Ovary (tissue), 7 donors: ENCODE measurements at regions not wholly inside any gene's neighbourhood (a gene's known extent, or its start where the extent isn't known, plus 50 kb on each side); places are given as distances from the start of the nearest gene placed in this dataset.

Experiments used
- DNase-seq, 5 donors: peaks; one replicate each; pipeline ENCODE4 v3.0.0-alpha.2; 2019 to 2020
- H3K27ac ChIP-seq, 2 donors: fragments of 200-600 bp; one replicate each; pipeline versions ENCODE4 v1.5.1 to v1.8.0; 2019 to 2022
- H3K27me3 ChIP-seq: fragments of 200-600 bp; one replicate; pipeline ENCODE4 v1.8.0; 2022
- H3K36me3 ChIP-seq: fragments of 200-600 bp; sonication (generic); one replicate; pipeline ENCODE4 v1.5.1; 2019
- H3K4me1 ChIP-seq: one replicate; pipeline ENCODE4 v1.8.1; 2013; ENCODE audit warnings: mild to moderate bottlenecking, moderate library complexity; ENCODE audit not compliant: insufficient read depth
- H3K4me3 ChIP-seq: fragments of 200-600 bp; sonication (generic); one replicate; pipeline ENCODE4 v1.5.1; 2017
- H3K9me3 ChIP-seq, 2 donors: fragments of 200-600 bp in 1 of 2; sonication (generic) in 1 of 2; one replicate each; pipeline versions ENCODE4 v1.5.1 to v1.8.1; 2013 to 2019; ENCODE audit warnings: mild to moderate bottlenecking in 1 of 2, moderate library complexity in 1 of 2
- EP300 ChIP-seq: sonication (generic); formaldehyde crosslinking; IDR thresholded peaks from one replicate; pipeline ENCODE4 v1.6.1; 2017; ENCODE audit warnings: antibody characterized with exemption
- POLR2A ChIP-seq: fragments of 450-650 bp; IDR thresholded peaks from one replicate; pipeline ENCODE4 v1.6.1; 2017; ENCODE audit warnings: antibody characterized with exemption, mild to moderate bottlenecking, moderate library complexity
- WGBS, 3 donors: extraction: QIAGEN DNeasy Blood & Tissue Kit in 1 of 3; methylation state at CpG; one replicate each; pipeline versions ENCODE4 v1.1.5 to v1.1.7; 2013 to 2017; 5-methylcytosine and 5-hydroxymethylcytosine counted together
- intact Hi-C, 4 donors: fragments of 100-400 bp; cut with DNase I; formaldehyde crosslinking; loops; one replicate each; pipeline versions ENCODE4 v1.11.0 to v1.15.1; 2022 to 2023
- TF ChIP-seq, protein P1 (sequence below), 3 donors: fragments of 450-650 bp in 2 of 3; fragments of 200-600 bp in 1 of 3; IDR thresholded peaks; one replicate each; pipeline versions ENCODE4 v1.5.1 to v1.8.0; 2016 to 2022; ENCODE audit warnings: antibody characterized with exemption in 3 of 3, mild to moderate bottlenecking in 1 of 3
- donor health status: DM: no; HTN: no; CAD: no; lungs with moderate emphysema.
- donor health status: DM: no; HTN: no; CAD: no.
- donor health status: Bipolar disorder and iron deficiency.
- donor health status: DM: no; HTN: no; CAD: no.
- donor health status: DM: yes; HTN: yes; CAD: no.

DNA sequence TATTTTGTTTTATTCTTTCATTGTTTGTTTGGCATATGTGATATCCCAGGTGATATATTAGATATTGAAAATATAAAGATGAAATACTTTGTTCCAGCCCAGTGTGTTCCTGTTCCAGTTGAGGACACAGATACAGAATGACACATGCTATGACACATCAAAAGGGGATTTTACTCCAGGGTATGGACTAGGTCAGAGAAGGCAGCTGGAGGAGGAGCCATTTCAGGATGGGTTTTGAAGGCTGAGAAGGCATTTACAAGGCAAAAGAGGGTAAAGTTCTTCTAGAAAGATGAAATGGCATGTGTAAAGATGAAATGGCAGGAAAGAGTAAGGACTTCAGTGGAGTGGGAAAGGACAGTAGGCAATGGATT, 163.8 kb downstream of the ZIC1 start:
- TF ChIP-seq POLR2A (no peak), EP300 (no peak)
- TF ChIP-seq, protein P1, sequence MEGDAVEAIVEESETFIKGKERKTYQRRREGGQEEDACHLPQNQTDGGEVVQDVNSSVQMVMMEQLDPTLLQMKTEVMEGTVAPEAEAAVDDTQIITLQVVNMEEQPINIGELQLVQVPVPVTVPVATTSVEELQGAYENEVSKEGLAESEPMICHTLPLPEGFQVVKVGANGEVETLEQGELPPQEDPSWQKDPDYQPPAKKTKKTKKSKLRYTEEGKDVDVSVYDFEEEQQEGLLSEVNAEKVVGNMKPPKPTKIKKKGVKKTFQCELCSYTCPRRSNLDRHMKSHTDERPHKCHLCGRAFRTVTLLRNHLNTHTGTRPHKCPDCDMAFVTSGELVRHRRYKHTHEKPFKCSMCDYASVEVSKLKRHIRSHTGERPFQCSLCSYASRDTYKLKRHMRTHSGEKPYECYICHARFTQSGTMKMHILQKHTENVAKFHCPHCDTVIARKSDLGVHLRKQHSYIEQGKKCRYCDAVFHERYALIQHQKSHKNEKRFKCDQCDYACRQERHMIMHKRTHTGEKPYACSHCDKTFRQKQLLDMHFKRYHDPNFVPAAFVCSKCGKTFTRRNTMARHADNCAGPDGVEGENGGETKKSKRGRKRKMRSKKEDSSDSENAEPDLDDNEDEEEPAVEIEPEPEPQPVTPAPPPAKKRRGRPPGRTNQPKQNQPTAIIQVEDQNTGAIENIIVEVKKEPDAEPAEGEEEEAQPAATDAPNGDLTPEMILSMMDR (IDR thresholded peaks at IDR 0.05), result no peak
- no peaks in the 10 kb centered on the region for H3K4me1 ChIP-seq

DNA sequence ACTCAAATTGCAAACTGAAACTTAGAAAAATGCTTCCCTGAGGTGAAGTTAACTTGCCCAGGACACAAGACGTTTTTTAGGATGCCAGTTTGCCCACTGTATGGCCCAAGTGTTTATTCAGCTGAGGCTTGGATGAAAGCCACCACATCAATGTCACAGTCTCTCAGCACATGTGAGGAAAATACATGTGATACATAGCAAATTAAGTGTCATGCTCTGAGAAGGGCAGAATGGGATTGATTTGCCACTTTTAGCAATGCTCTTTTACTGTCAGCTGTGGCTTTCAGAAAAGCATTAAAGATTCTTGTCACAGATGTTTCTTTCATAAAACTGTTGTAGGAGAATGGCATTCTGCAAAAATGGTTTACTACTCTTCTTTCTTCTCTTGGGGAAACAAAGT, 165.5 kb downstream of the ZIC1 start:
- H3K4me3 ChIP-seq, result no peak overlapping the region
- no peak overlapping the region for H3K27ac ChIP-seq
- no peaks in the 10 kb centered on the region for H3K36me3 ChIP-seq
- H3K27me3 ChIP-seq, result no peaks in the 10 kb centered on the region
- 11 to 20% (median 14%) methylated on average over 1 of the region's 1 CpG for WGBS, 3 donors
- no peaks in the 10 kb centered on the region for H3K9me3 ChIP-seq
- TF ChIP-seq, protein P1 (IDR thresholded peaks at IDR 0.05), result no peak
- TF ChIP-seq EP300 (no peak), POLR2A (no peak)
- DNase-seq, result no peak
- H3K4me1 ChIP-seq, result no peaks in the 10 kb centered on the region
- intact Hi-C loops, result no loop called here

More for the DNA sequence above, 163.8 kb downstream of the ZIC1 start:
- Histone ChIP-seq H3K9me3 (no peaks in the 10 kb centered on the region), H3K4me3 (no peak overlapping the region), H3K27me3 (no peaks in the 10 kb centered on the region), H3K36me3 (no peaks in the 10 kb centered on the region), H3K27ac (no peak overlapping the region)
- no peak for DNase-seq
- intact Hi-C loops, result no loop called here

DNA sequence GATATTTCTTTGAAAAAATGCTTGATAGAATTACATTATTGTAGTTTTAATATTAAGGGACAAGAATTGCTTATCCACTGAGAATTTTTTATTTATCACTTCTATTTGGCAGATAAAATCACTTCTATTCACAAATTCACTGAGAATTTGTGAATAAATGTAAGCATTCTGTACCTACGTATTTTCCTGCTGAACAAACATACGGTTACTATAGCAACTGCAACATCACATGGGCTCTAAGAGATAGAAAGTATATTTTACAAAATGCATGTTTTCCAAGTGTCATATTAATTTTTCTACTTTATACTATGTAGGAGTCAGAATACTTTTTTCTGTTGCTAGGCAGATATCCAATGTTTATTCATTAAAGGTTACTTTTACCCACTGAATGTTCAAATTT, 166.2 kb downstream of the ZIC1 start:
- no peaks in the 10 kb centered on the region for H3K9me3 ChIP-seq
- H3K27me3 ChIP-seq, result no peaks in the 10 kb centered on the region
- intact Hi-C loops, result no loop called here
- H3K4me3 ChIP-seq, result no peak overlapping the region
- DNase-seq, result no peak
- 48 to 61% (median 57%) methylated on average over 2 of the region's 2 CpGs for WGBS, 3 donors
- TF ChIP-seq EP300 (no peak), POLR2A (no peak)
- TF ChIP-seq, protein P1 (IDR thresholded peaks at IDR 0.05), result no peak
- no peaks in the 10 kb centered on the region for H3K4me1 ChIP-seq
- H3K27ac ChIP-seq, result no peak overlapping the region
- H3K36me3 ChIP-seq, result no peaks in the 10 kb centered on the region

DNA sequence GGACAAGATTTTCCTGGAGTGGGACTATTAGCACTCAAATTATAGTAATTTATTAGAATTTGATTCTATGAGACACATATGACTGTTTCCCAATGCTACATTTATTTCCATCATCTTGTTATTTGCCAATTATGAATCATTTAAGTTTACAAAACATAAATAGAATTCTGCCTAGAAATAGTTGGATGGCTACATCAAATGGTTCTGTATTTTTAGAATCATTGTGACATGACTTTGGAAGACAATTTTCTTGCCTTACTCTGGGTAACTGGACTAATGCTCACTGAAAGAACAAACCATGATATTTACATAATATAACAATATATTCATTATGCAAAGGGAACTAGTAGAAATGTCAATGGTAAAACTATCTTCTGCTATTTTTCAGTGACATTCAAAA, 173.5 kb downstream of the ZIC1 start:
- TF ChIP-seq, protein P1 (IDR thresholded peaks at IDR 0.05), result no peak
- TF ChIP-seq EP300, result no peak
- TF ChIP-seq POLR2A, result no peak
- no peak for DNase-seq
- no peaks in the 10 kb centered on the region for H3K36me3 ChIP-seq
- no peaks in the 10 kb centered on the region for H3K4me1 ChIP-seq
- H3K9me3 ChIP-seq, result no peaks in the 10 kb centered on the region
- H3K27me3 ChIP-seq, result no peaks in the 10 kb centered on the region
- no peak overlapping the region for H3K4me3 ChIP-seq
- intact Hi-C loops, result no loop called here
- no peak overlapping the region for H3K27ac ChIP-seq

DNA sequence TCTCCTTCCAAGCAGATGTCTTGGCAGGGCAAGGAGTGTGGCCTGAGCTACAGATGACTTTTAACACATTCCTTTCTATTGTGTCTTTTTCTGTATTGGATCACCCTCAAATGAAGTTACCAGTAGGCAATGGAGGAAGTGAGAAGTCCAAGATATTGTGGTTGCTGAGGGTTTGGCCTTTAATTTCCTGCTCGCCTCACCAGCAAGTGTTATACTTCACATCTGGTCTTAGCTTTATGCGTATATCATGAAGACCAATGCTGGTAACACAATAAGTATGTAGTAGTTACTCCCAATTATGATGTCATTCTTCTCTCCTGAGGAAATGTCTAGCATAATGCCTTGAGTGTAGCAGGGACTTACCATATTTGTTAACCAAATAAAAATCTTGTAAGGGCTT, 179.9 kb downstream of the ZIC1 start:
- no peaks in the 10 kb centered on the region for H3K36me3 ChIP-seq
- no peaks in the 10 kb centered on the region for H3K27me3 ChIP-seq
- H3K4me3 ChIP-seq, result no peak overlapping the region
- WGBS, 3 donors, result 76 to 91% (median 85%) methylated on average over 2 of the region's 2 CpGs
- intact Hi-C loops, result no loop called here
- DNase-seq, result no peak
- no peak overlapping the region for H3K27ac ChIP-seq
- H3K9me3 ChIP-seq, result no peaks in the 10 kb centered on the region
- no peaks in the 10 kb centered on the region for H3K4me1 ChIP-seq
- TF ChIP-seq POLR2A (no peak), EP300 (no peak)
- TF ChIP-seq, protein P1 (IDR thresholded peaks at IDR 0.05), result no peak
